ENCODE measurements at regions not wholly inside any gene's neighbourhood (a gene's known extent, or its start where the extent isn't known, plus 50 kb on each side); places are given as distances from the start of the nearest gene placed in this dataset.
"Not testable (repeated sequence)": the region's sequence is repeated elsewhere in the genome, so short reads cannot be mapped to it uniquely, and the experiment has no call there.

DNA sequence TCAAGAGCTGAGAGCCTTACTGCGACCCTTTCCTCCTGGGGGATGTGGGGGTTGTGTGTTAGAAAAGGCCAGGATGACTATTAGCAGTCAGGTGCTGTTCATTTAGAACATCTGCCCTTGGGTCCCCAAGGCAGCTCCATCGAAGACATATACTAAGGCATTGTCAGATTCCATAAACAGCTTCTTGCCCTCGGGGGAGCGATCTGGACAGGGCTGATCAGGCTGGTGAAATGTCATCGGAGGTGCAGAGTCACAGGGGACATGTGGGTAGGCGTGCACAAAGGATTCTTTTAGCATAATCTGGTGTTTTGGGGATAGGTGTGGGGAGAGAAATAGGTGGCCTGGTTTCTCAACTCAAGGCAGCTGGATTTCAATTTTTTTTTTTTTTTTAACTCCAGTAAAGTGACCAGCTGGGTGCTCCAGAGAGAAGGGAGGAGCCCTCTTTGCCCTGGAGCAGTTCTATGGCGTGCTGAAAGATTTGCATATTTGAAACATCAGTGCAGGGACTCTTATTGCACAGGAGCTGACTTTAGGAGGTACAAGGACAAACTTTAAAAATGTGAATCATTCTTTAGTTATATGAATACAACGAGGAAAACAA is 160.1 kb downstream of the SUDS3 start:
- DNase-seq (ENCODE audit: low read depth, low spot score) = peak; percentile 5

DNA sequence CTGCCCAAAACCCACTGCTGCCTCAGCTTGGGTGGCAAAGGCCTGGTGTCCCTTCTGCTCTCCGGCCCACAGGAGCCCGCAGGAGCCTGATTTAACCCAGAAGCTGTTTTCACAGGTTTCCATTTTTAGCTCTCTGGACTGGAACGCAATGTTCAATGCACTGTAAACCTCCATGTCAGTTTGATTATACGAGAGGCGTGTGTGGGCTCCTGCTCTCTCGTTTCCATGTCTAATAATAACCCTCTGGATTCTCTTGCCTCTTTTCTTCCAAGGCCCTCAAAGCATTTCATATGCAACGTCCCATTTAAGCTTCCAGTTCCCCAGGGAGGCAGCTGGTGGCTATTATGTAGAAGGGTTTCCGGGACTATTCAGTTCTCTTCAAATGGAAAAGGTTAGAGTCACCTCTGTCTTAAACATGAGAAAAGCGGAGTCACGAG is 161.1 kb downstream of the SUDS3 start:
- DNase-seq (ENCODE audit: low read depth, low spot score) = no peak

DNA sequence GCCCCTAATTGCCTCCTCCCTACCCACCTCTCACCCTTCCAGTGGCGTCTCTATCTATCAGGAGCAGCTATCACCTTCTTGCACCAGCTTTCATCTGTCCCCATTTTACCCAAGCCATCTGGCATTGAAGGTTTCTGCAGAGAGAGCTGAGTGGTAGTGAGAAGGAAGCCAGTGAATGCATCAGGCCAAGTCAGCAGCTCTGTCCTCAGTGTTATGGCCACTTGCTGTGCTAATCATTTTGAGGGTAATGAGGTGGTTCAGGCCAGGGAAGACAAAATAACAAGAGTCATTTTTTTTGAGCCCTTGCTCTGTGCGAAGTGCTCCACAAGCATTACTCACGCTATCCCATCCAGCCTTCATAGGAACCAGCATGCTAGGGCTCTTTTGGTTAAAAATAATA is 164.7 kb downstream of the SUDS3 start:
- DNase-seq (ENCODE audit: low read depth, low spot score) = no peak

DNA sequence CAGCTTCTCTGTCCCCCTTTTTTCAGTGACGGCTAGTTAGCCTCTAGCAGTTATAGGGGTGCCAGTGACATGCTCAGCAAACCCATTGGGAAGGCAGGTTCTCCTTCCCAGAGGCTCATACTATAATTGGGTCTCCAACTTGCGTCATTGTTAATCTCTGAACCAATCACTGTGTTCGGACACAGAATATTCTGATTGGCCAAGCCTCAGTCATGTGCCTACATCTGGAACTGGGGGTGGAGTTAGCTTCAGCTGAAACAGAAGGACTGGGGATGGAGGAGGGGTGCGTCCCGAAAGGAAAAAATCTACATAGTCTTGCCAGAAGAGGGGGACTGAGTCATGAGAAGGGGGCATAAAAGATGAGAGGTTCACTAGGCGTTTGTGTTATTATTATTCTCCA is 165.6 kb downstream of the SUDS3 start:
- no peak for DNase-seq (ENCODE audit: low read depth, low spot score)

DNA sequence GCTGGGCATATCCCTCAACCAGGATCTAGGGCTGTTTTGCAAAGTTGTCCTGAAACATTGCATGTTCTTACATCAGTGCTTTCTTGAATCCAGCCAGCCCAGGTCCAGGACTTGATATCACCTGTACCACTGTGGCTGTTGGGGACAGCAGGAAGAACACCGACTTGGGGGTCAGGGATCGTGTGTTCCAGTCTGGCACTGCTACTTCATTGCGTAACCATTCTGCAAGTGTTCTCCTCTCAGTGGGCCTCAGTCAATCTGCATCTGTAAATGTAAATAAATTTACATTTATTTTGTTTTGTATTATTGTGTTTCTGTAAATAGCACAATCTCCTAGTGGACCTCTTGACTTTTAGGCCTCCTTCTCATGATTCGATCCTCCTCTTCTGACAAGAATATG is 167.3 kb downstream of the SUDS3 start:
- no peak for DNase-seq (ENCODE audit: low read depth, low spot score)

DNA sequence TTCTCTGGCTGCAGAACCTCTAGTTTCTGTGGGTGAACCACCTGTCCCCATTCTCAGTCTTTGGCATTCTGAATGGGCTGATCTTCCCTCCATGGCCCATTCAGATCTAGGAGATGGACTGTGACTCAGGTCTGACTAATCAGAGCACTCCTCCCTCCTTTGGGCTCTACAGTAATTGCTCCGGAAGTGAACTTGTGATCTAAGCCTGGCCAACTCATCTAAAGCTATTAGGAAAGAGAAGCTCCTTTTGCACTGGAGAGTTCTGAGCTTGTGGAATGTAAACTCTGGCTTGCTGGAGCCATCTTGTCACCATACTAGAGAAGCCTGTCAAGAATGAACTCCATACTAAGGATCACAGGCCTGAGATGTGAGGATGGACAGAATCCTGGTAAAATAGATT is 168.2 kb downstream of the SUDS3 start:
- DNase-seq (ENCODE audit: low read depth, low spot score) = no peak

DNA sequence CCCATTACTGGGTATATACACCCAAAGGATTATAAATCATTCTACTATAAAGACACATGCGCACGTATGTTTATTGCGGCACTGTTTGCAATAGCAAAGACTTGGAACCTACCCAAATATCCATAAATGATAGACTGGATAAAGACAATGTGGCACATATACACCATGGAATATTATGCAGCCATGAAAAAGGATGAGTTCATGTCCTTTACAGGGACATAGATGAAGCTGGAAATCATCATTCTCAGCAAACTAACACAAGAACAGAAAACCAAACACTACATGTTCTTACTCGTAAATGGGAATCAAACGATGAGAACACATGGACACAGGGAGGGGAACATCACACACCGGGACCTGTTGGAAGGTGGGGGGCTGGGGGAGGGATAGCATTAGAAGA is 171.3 kb downstream of the SUDS3 start:
- DNase-seq (ENCODE audit: low read depth, low spot score) = not testable (repeated sequence)

DNA sequence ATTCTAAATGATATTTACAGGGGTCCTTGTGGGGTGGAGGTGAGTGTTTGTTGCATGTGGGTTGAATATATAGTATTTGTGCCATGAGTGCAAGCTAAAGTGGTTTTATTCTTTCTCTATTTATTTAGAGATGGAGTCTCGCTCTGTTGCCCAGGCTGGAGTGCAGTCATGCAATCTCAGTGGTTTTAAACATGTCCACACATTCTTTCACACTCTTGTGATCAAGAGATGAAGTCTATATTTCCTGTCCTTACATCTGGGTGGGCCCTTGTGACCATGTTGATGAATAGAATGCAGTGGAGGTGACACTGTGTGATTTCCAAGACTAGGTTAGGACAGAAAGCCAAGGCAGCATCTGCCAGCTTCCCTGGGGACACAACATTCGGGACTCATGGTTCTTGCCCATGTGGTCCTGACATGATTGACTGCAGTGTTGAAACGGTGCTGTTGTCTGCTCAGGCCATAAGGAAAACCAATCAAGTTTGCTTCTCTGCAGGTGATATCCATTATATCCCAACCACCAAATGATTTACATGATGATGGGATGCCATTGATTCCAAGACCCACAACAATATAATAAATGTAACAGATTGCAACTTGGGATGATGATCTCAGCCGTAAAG is 172.6 kb downstream of the SUDS3 start:
- DNase-seq (ENCODE audit: low read depth, low spot score) = no peak

DNA sequence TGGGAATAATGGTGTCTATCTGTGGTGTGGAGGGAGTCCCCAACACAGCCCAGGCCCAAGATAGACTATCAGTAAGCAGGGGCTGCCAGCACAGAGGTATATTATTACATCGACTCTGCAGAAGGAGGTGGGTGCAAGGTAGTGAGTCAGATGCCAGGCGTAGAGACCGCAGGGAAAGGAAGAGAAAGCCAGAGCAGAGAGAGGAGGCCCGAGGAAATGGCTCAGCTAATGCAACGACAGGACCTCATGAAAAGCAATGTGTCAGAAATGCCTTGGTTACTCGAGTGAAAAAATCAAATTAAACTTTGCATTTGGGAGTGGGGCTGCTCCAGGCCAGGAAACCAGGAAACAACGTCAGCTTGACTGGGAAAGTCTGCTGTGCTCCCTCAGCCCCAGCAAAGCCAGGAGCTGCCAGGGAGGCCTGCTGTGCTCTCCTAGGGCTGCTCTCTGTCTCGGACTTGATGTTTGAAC is 173.2 kb downstream of the SUDS3 start:
- no peak for DNase-seq (ENCODE audit: low read depth, low spot score)

DNA sequence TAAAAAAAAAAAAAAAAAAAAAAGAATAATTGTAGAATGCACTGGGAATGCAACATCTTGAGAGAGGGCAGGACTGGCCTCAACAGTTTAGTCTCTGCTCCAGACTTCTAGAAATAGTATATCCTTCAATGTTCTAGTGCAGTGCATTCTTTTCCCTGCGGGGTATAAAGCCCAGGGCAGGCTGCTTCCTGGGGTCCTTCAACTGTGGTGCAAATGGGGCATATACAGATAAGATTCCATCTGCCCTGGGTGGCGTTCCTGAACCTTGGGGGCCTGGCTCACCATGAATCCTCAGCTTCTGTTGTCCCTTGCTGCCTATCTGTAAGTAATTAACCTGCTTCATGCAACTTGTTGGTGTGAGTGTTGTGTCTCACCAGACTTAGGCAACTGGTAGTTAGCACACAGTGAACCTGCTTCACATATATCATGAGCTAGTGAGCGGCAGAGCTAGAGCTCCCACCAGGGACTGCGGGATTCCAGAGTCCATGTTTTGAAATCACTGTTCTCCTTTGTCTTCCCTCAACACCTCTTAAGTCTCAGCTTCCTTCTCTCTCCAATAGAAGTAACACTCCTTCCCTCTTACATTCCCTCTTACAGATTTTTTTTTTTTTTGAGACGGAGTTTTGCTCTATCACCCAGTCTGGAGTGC is 177.6 kb downstream of the SUDS3 start:
- DNase-seq (ENCODE audit: low read depth, low spot score) = peak; percentile 18

DNA sequence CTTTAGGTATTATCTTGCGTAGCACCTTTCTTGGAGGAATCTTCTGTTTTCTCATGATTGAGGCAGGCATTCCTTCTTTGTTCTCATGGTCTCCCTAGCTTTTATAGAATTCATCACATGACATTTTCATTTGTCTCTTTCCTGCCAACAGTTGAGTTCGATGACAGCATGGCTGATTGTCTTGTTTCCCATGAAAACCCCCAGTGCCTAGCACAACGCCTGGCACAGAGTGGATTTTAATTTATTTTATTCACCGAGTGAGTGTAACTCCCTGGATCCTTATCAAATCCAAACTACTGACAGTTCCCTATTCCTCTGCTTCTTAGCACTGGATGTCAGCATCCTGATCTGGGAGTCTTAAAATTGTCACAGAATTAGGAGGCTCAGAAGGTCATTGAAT is 182.6 kb downstream of the SUDS3 start:
- no peak for DNase-seq (ENCODE audit: low read depth, low spot score)

DNA sequence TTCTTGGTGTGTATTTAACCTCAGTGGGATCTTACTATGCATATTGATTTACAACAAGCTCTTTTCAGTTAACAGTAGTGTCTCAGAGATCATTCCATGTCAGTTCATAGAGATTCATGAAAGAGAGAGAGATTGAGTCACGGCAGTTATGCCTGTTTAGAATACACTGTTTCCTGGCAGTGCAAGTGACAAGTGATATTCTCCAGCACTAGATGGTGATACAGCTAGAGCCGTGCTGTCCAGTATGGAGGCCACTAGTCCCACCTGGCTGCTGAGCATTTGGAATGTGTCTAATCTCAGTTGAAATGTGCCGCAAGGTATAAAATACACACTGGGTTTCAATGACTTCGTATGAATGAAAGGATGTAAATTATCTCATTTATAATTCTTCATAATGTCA is 184.4 kb downstream of the SUDS3 start:
- DNase-seq (ENCODE audit: low read depth, low spot score) = no peak

DNA sequence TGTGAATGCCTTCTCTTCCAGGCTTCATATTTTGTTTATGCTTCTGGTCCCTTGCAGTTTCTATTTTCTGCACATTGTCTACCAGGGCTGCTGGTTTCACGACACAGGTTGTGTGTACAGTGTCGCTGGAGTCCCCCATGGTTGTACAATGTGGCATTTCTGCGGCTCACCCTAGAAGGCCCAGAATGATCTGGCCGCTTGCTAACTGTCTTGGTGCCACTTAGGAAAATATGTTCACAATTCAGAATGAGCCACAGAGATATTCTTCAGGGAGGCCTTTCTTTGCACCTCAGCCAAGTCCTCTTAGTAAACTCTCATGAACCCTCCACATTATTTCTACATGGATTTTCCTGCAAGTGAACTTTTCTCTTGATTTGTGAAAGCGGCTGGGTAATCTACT is 195.4 kb downstream of the SUDS3 start:
- no peak for DNase-seq (ENCODE audit: low read depth, low spot score)

DNA sequence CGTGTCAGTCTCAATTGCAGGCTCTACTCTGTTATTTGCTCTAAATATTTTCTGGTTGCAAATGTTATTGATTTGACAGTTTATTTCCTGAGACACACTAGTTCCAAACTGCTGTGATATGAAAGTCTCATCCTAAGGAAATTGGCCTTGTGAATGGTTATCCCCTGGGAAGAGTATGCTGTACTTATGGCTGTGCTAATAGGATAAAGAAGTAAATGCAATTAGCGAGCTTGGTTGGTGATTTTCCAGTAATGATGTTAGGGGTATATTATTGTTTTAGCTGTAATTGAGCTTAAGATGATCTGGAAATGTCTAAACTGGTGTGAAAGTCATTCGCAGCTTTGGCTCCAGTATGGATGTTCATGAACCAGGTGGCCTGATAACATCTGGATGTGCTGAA is 197.9 kb downstream of the SUDS3 start:
- no peak for DNase-seq (ENCODE audit: low read depth, low spot score)

DNA sequence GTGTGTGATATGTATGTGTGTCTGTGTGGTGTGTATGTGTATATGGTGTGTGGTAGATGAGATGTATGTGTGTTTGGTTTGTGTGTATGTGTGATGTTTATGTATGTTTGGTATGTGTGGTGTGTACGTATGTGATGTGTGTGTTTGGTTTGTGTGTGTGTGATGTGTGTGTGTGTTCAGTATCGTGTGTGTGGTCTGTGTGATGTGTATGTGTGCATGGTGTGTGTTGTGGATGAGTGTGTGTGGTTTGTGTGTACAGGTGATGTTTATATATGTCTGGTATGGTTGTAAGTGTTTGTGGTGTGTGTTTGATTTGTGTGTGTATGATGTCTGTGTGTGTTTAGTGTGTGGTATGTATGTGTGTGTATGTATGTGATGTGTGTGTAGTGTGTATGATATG is 199.4 kb downstream of the SUDS3 start:
- no peak for DNase-seq (ENCODE audit: low read depth, low spot score)

DNA sequence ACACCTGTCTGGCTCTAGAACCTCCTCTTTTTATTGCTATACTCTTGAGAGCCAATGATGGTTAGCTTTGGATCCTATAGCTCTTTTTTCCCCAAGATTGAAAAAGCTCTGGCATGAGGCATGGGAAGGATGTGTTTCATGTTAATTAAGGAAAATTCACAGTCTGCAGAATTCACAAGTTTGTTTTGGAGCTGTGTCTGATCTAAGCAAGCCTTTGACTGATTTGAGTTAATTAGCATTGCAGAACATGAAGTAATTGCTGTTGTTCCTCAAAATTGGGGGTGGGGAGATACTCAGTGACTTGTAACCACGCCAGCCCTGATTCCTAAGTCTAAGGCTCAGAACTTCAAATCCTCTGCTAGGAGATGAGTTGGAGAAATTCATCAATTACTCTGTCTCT is 205.0 kb downstream of the SUDS3 start:
- no peak for DNase-seq (ENCODE audit: low read depth, low spot score)

DNA sequence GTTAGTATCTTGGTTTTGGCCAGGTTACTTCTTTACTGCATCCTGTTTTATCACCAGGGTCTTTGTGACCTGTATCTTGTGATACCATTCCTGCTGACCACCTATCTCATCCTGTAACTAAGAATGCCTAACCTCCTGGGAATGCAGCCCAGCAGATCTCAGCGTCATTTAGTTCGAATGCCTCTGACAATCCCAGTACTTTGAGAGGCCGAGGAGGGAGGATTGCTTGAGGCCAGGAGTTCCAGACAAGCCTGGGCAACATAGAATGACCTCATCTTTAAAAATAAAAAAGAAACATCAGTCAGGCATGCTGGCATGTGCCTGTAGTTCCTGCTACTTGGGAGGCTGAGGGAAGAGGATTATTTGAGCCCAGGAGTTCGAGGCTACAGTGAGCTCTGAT is 206.5 kb downstream of the SUDS3 start:
- DNase-seq (ENCODE audit: low read depth, low spot score) = peak; percentile 2

DNA sequence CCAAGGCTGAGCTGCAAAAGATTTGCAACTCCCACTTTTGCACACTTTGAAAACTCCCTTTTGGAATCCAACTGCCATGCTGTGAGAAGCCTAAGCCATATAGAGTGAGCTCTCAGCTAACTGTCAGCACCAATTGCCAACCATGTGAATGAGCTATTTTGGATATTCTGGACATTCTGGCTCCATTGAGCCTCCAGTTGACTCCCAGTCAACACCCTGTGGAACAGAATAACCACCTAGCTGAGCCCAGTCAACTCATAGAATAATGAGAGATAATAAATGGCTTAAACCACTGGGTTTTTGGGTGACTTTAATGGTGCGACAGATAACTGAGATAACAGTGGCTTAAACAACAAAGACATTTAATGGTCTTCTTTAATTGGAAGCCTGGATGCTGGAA is 210.1 kb downstream of the SUDS3 start:
- DNase-seq (ENCODE audit: low read depth, low spot score) = no peak

DNA sequence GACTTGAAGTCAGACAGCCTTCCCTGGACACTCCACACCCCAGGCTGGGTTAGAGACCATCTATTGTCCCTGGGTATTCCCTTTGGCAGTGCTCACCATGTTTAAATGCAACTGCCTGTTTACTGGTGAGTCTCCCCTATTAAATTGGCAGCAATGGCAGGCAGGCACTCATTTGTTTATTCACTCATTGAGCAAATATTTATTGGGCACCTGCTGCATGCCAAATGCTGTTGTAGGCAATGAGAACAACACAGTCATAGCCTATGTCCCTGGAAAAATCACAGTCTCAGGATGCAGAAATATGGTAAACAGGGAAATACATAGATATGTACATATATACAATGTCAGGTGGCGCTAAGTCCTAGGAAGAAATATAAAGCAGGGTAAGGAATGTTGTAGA is 212.8 kb downstream of the SUDS3 start:
- DNase-seq (ENCODE audit: low read depth, low spot score) = no peak

DNA sequence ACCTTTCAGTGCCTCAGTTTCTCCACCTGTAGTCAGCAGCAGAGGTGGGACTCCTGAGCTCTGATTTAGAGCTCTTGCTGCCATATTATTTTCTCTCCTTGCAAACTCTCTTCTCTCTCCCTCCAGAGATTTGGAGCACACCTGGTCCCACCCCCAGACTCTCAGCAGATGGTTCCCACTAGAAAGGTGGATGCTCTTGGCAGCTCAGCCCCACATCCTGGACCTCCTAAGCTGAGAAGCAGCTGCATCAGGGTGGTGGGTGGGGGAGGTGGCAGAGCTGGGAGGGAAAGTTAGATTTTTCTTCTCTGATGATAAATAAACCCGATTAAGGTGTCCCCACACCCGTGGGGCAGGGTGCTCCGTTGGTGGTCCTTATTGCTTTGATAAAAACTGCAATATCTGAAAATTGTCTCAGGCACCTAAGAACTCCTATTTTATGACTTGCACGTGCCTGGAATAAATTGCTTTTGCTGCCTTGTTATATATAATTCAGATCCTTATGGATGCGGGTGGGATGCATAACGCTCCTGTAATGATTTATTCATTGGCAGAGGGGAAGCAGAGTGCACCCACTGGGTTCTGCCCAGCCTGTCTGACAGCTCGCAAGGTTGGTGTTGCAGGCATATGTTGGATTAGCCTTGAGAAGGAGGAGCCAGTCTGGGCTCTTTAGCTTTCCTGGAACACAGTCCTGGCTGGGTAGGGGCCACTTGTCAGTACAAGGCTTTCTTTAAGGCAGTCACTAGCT is 214.2 kb downstream of the SUDS3 start:
- DNase-seq (ENCODE audit: low read depth, low spot score) = no peak

DNA sequence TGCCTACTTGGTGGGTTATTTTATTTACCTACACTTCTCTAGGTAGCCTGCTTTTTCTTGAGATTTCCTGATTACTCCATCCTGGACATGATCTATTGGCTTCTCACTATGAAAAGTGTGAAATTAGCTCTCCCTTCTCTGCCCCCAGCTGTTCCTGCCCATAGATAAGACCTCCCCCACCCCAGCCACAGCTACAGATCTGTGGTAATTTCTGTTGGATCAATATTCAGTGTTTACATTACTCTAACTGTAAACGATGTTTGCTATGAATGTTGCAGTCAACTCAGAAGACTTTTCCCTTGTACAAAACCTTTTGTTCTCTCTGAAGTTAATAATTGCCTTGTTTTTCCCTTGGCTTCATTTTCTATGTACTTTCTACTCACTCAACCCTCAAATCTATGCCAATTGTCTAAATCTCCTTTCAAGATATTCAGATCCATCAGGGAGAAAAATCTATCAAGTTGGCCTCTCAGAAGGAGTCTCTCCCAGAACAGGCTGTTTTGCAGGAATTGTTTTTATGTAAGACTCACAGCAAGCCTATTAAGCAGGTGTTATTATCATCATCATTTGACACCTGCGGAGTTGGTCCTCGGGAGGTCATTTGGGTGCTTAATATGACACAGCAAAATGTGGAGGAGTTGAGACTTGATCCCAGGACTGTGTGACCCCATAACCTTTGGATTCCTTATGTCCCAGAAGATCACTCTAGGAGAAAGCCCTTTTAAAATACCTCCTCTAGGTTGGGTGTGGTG is 227.4 kb downstream of the SUDS3 start:
- no peak for DNase-seq (ENCODE audit: low read depth, low spot score)

DNA sequence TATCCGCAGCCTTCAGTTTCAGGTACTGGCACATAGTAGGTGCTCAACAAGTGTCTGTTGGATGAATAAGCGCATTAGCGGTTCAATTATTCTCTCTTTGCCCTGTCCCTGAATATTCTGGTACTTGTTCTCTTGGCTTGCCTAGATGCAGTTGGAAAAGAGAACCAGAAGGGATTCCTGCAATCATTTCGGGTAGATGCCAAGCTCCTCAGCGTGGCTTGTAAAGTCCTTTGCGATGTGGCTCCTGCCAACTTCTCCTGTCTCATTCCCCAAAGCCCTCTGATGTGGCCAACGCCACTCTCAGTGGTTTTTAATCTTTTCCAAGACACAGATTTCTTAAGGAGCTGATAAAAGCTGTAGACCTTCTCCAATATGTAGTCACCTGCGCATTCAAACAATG is 230.3 kb downstream of the SUDS3 start:
- DNase-seq (ENCODE audit: low read depth, low spot score) = no peak
